ENCODE measurements at regions not wholly inside any gene's neighbourhood (a gene's known extent, or its start where the extent isn't known, plus 50 kb on each side); places are given as distances from the start of the nearest gene placed in this dataset.

DNA sequence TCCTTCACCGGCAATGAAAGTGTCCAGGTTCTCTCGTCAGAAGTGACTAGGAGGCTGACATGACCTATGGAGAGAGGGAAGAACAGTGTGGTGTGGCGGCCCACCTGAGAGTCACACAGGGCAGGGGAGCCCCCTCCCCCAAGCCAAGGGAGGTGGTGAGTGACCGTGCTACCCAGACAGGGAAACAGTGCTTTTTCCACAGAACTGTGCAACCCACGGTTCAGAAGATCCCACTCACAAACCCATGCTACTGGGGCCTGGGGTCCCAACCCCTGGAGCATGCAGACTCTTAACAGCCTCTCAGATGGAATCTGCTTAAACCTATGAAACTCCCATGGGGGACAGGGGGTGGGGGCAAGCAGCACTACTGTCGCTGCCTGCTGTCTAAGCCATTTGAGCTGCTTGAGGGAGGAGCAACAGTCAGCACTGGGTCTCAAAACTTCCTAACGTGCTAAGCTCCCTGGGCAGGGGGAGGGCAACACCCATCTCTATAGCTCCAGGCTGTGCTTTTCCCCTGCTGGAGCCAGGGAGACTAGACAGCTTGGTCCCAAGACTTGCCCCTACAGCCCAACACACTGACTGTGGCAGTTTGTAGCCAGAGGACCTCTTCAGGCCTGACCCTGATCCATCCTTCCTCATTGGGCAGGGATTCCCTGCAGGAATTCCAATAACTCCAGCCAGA is 850.4 kb upstream of the AADAT start:
- no peaks in the 10 kb centered on the region for H3K9me3 ChIP-seq (ENCODE audit: low read length)
- no peaks in the 10 kb centered on the region for H3K27me3 ChIP-seq (ENCODE audit: insufficient read depth, low read length)
- H3K36me3 ChIP-seq (ENCODE audit: insufficient read depth, low read length), result no peaks in the 10 kb centered on the region
- no peak overlapping the region for H3K9ac ChIP-seq (ENCODE audit: low read length)
- H3K27ac ChIP-seq (ENCODE audit: low read depth, low read length, poor library complexity, severe bottlenecking), result no peak overlapping the region
- no peak overlapping the region for H3K4me2 ChIP-seq (ENCODE audit: low read length)
- H2AFZ ChIP-seq (ENCODE audit: low read length), result no peak overlapping the region
- no peaks in the 10 kb centered on the region for H3K79me2 ChIP-seq (ENCODE audit: insufficient read depth, low read length)
- no peak for TF ChIP-seq EZH2 (IDR thresholded peaks at IDR 0.05; ENCODE audit: borderline replicate concordance, low read length)
- no peaks in the 10 kb centered on the region for H3F3A ChIP-seq (ENCODE audit: insufficient read depth, low read length)
- no peaks in the 10 kb centered on the region for H4K20me1 ChIP-seq (ENCODE audit: insufficient read depth, low read length)
- H3K4me1 ChIP-seq (ENCODE audit: insufficient read depth, low read length, severe bottlenecking), result no peaks in the 10 kb centered on the region
- H3K4me3 ChIP-seq (ENCODE audit: low read depth, low read length, poor library complexity, severe bottlenecking), result no peak overlapping the region
- H3K9me2 ChIP-seq (ENCODE audit: low read depth, low read length), result no peaks in the 10 kb centered on the region

- H3K27me3 ChIP-seq (ENCODE audit: insufficient read depth, low read length), result no peaks in the 10 kb centered on the region
- no peaks in the 10 kb centered on the region for H3F3A ChIP-seq (ENCODE audit: insufficient read depth, low read length)
- H3K9ac ChIP-seq (ENCODE audit: low read length), result no peak overlapping the region
- no peak overlapping the region for H3K4me2 ChIP-seq (ENCODE audit: low read length)
- no peaks in the 10 kb centered on the region for H3K36me3 ChIP-seq (ENCODE audit: insufficient read depth, low read length)
- TF ChIP-seq EZH2 (IDR thresholded peaks at IDR 0.05; ENCODE audit: borderline replicate concordance, low read length), result no peak
- TF ChIP-seq, protein P1, sequence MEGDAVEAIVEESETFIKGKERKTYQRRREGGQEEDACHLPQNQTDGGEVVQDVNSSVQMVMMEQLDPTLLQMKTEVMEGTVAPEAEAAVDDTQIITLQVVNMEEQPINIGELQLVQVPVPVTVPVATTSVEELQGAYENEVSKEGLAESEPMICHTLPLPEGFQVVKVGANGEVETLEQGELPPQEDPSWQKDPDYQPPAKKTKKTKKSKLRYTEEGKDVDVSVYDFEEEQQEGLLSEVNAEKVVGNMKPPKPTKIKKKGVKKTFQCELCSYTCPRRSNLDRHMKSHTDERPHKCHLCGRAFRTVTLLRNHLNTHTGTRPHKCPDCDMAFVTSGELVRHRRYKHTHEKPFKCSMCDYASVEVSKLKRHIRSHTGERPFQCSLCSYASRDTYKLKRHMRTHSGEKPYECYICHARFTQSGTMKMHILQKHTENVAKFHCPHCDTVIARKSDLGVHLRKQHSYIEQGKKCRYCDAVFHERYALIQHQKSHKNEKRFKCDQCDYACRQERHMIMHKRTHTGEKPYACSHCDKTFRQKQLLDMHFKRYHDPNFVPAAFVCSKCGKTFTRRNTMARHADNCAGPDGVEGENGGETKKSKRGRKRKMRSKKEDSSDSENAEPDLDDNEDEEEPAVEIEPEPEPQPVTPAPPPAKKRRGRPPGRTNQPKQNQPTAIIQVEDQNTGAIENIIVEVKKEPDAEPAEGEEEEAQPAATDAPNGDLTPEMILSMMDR (IDR thresholded peaks at IDR 0.05; ENCODE audit: low read length), result no peak
- H2AFZ ChIP-seq (ENCODE audit: low read length), result no peak overlapping the region
- H3K9me3 ChIP-seq (ENCODE audit: low read length), result no peaks in the 10 kb centered on the region
- H3K27ac ChIP-seq (ENCODE audit: low read depth, low read length, poor library complexity, severe bottlenecking), result no peak overlapping the region
- H3K4me1 ChIP-seq (ENCODE audit: insufficient read depth, low read length, severe bottlenecking), result no peaks in the 10 kb centered on the region
- H3K9me2 ChIP-seq (ENCODE audit: low read depth, low read length), result no peaks in the 10 kb centered on the region
- H4K20me1 ChIP-seq (ENCODE audit: insufficient read depth, low read length), result no peaks in the 10 kb centered on the region
- H3K4me3 ChIP-seq (ENCODE audit: low read depth, low read length, poor library complexity, severe bottlenecking), result no peak overlapping the region
- no peaks in the 10 kb centered on the region for H3K79me2 ChIP-seq (ENCODE audit: insufficient read depth, low read length)
Measured at GRCh38 chr4:170938588-170938987, 848.8 kb upstream of the AADAT start.

DNA sequence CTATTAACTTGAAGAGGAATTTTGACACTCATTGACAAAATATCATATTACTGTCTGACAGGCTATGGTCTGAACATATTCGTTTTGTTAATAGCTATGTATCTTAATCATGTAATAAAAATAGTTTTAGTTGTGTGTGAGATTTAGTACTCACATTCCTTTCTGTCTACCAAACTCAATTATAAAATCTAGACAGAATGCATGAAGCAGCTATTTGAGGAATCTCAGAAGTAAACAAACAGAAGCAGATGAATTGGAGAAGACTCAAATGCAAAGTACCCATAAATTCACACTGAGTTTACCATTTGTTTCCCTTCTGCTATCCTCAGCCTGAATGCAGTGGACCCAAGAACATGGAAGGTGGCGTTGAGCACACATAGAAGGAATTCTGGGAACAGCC is 841.6 kb upstream of the AADAT start:
- Histone ChIP-seq H4K20me1 (ENCODE audit: insufficient read depth, low read length) (no peaks in the 10 kb centered on the region), H3K4me2 (ENCODE audit: low read length) (no peak overlapping the region), H3K9me3 (ENCODE audit: low read length) (no peaks in the 10 kb centered on the region), H3K36me3 (ENCODE audit: insufficient read depth, low read length) (no peaks in the 10 kb centered on the region), H3K9me2 (ENCODE audit: low read depth, low read length) (no peaks in the 10 kb centered on the region), H2AFZ (ENCODE audit: low read length) (no peak overlapping the region), H3K79me2 (ENCODE audit: insufficient read depth, low read length) (no peaks in the 10 kb centered on the region), H3K9ac (ENCODE audit: low read length) (no peak overlapping the region), H3K27ac (ENCODE audit: low read depth, low read length, poor library complexity, severe bottlenecking) (no peak overlapping the region), H3K4me1 (ENCODE audit: insufficient read depth, low read length, severe bottlenecking) (no peaks in the 10 kb centered on the region), H3K27me3 (ENCODE audit: insufficient read depth, low read length) (no peaks in the 10 kb centered on the region), H3F3A (ENCODE audit: insufficient read depth, low read length) (no peaks in the 10 kb centered on the region), H3K4me3 (ENCODE audit: low read depth, low read length, poor library complexity, severe bottlenecking) (no peak overlapping the region)
- TF ChIP-seq EZH2 (IDR thresholded peaks at IDR 0.05; ENCODE audit: borderline replicate concordance, low read length), result no peak

- no peak overlapping the region for H3K9ac ChIP-seq (ENCODE audit: low read length)
- H3K27ac ChIP-seq (ENCODE audit: low read depth, low read length, poor library complexity, severe bottlenecking), result no peak overlapping the region
- H2AFZ ChIP-seq (ENCODE audit: low read length), result no peak overlapping the region
- H3K79me2 ChIP-seq (ENCODE audit: insufficient read depth, low read length), result no peaks in the 10 kb centered on the region
- H3K9me3 ChIP-seq (ENCODE audit: low read length), result no peaks in the 10 kb centered on the region
- H3F3A ChIP-seq (ENCODE audit: insufficient read depth, low read length), result no peaks in the 10 kb centered on the region
- H3K4me2 ChIP-seq (ENCODE audit: low read length), result no peak overlapping the region
- no peaks in the 10 kb centered on the region for H3K4me1 ChIP-seq (ENCODE audit: insufficient read depth, low read length, severe bottlenecking)
- H4K20me1 ChIP-seq (ENCODE audit: insufficient read depth, low read length), result no peaks in the 10 kb centered on the region
- H3K4me3 ChIP-seq (ENCODE audit: low read depth, low read length, poor library complexity, severe bottlenecking), result no peak overlapping the region
- H3K36me3 ChIP-seq (ENCODE audit: insufficient read depth, low read length), result no peaks in the 10 kb centered on the region
- H3K9me2 ChIP-seq (ENCODE audit: low read depth, low read length), result no peaks in the 10 kb centered on the region
- TF ChIP-seq, protein P1 (IDR thresholded peaks at IDR 0.05; ENCODE audit: low read length), result no peak
- TF ChIP-seq EZH2 (IDR thresholded peaks at IDR 0.05; ENCODE audit: borderline replicate concordance, low read length), result no peak
- H3K27me3 ChIP-seq (ENCODE audit: insufficient read depth, low read length), result no peaks in the 10 kb centered on the region
Measured at GRCh38 chr4:170888660-170889059, 798.9 kb upstream of the AADAT start.

Data from OCI-LY1 (cell line).